Activated CD4-positive, alpha-beta T cell treated with anti-CD3 and anti-CD28 coated beads, Interleukin-2, amount 50 U/mL, for 16 hours (primary cell): ENCODE measurements at regions not wholly inside any gene's neighbourhood (a gene's known extent, or its start where the extent isn't known, plus 50 kb on each side); places are given as distances from the start of the nearest gene placed in this dataset.
"Not testable (repeated sequence)": the region's sequence is repeated elsewhere in the genome, so short reads cannot be mapped to it uniquely, and the experiment has no call there.

ENCODE experiments used
- DNase-seq: peaks from one replicate; pipeline ENCODE4 v3.0.0-alpha.2; 2020

DNA sequence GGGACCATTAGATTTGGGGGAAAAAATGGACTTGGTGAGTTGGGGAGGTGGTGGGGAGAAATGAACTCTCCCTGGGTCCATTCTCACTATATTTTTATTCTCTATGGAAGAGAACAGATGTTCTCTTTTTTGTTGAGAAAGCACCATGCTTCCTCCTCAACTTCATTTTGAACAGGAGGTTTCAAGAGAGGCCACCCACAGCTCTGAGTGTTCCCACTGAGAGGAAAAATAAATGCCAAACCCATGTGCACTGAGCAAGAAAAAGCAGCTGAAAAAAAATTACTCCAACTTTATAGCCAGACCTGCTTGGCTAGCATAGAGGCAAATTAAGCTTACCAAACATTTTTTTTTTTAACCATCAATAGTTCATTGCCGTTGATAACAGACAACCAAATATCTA lies 883.6 kb downstream of the KCNJ2 start:
- DNase-seq: no peak

DNA sequence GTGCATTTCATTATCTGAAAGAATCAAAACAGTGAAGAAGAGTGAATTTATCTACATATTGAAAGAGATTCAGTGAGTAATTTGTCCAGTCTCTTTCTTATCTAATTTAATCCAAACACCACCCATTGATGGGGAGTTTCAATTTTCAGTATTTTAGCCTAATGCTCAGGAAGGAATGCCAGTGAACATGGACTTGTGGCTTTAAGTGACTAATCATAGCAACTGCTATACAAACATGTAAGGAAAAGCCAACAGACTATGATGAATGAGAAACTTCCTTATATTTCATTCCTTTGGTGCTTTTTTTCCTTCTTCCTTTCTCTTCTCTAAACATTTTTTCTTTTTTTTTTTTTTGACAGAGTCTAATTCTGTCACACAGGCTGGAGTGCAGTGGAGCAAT lies 885.8 kb downstream of the KCNJ2 start:
- DNase-seq: no peak

GRCh38 chr17:71057448-71057847 lies 888.1 kb downstream of the KCNJ2 start:
- DNase-seq: no peak

- DNase-seq: no peak
Observed at GRCh38 chr17:71057938-71058337, 888.6 kb downstream of the KCNJ2 start.

GRCh38 chr17:71063127-71063526 lies 893.8 kb downstream of the KCNJ2 start:
- DNase-seq: no peak

DNA sequence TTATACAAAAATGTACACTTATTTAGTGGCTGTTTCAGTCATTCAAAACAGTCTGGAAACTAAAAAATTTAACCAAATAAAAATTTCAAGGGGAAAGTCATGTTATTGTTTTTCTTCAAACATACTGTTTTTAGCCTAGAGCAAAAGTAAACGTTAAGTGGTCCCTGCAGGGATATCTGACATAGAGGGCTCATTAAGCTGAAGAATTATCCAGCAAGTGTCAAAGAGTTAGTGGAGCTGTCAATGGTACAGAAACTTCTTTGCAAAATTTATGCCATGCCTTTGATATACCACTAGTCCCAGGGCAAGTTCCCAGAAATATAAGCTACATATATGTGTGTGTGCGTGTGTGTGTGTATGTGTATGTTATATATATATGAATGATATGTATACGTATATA lies 894.2 kb downstream of the KCNJ2 start:
- DNase-seq: no peak

- DNase-seq: no peak
Observed at GRCh38 chr17:71067669-71068407, 898.5 kb downstream of the KCNJ2 start.

DNA sequence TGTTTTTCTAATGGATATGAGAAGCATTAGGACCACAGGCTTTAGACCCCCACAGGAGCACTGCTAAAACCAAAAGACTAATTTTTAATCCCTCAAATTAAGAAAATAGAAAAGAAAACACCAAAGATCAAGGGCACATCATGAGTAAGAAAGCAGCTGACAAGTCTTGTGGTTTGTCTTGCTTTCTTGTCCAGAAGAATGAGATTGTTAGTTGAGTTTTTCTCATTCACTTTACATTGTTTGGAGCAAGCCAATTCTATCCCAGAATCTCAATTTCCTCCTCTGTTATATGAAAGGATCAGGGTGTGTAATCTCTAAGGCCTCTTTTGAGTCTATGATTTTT lies 899.0 kb downstream of the KCNJ2 start:
- DNase-seq: no peak

DNA sequence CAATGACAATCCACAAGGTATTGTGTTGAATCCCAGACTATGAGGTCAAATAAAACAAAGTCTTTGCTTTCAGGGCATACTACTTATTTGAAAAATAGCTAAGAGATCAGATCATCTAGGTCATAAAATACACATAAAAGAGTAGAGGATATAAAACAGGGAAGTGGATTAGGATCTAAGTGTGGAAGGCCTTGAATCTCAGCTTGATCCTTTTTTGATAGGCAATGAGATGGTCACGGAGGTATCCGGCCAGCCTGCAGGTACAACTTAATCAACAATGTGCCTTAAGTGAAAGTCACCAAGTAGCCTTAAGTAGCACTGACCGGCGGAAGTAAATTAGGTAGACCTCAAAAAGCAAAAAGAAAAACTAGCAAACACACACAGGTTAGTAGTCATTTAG lies 901.7 kb downstream of the KCNJ2 start:
- no peak for DNase-seq

GRCh38 chr17:71071837-71072236 lies 902.5 kb downstream of the KCNJ2 start:
- no peak for DNase-seq

DNA sequence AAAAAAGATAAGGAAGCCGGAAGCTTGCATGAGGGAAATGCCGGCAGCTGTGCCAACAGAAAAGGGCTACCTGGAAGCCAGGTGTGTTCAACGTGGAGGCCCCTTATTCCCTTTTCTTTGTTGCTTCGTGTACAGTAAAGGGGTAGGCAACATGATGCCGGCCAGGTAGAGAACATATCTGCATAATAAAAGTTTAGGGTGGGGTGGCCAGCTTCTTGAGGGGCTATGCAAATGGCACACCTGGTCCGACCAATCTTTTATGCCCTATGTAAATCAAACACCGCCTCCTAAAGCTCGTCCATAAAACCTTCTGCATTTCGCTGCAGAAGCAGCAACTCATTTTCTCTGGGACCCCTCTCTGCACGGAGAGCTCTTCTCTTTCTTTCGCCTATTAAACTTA lies 911.6 kb downstream of the KCNJ2 start:
- no peak for DNase-seq

DNA sequence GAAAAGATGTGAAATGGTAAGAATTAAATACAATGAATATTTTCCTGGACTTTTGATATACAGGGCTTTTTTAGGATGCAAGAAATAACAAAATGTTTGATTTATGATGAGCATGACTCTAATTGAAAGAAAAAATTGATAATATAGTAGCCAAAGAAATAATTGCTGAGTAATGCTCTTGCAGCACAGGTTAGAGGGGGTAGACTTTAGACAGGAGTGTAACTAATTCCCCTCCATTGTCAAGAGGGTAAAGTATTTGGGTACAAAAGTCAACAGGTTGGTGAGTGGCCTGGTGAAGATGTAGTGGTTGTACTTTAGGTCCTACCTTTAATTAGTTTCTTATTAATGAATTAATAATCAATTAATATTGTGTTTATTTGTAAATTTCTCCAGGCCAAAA lies 912.3 kb downstream of the KCNJ2 start:
- no peak for DNase-seq

GRCh38 chr17:71084219-71084618 lies 914.9 kb downstream of the KCNJ2 start:
- no peak for DNase-seq

DNA sequence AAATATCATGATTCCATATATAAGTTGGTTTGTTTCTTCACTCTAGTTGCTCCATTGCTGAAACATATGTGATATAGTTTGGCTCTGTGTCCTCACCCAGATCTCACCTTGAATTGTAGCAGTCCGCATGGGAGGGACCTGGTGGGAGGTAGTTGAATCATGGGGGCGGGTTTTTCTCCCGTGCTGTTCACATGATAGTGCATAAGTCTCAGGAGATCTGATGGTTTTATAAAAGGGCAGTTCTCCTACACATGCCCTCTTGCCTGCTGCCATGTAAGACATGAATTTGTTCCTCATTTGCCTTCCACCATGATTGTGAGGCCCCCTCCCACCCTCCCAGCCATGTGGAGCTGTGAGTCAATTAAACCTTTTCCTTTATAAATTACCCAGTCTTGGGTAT lies 915.5 kb downstream of the KCNJ2 start:
- no peak for DNase-seq

- DNase-seq: peak; percentile 21
Observed at GRCh38 chr17:71085238-71086033, 916.1 kb downstream of the KCNJ2 start.

DNA sequence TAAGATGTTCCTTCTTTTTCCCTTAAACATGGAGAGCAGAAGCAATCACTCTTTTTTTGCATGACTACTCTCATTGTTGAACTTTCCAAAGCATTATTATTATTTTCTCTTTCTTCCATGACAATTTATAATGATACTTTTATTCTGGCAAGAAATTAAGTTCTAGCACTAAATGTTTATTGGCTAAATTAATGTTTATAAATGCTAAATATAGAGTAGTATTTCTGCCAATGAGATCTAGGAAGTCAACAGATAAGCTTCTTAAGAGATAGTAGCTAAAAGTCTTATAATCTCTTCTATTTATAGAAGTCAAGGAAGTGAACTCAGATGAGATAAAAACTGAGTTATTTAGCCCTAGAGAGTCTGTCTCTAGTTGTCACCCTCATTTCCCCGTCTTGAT lies 920.1 kb downstream of the KCNJ2 start:
- no peak for DNase-seq

GRCh38 chr17:71098071-71098470 lies 928.7 kb downstream of the KCNJ2 start:
- no peak for DNase-seq

GRCh38 chr17:71099003-71099714 lies 929.8 kb downstream of the KCNJ2 start:
- DNase-seq: no peak

GRCh38 chr17:71102777-71103176 lies 933.4 kb downstream of the KCNJ2 start:
- no peak for DNase-seq

DNA sequence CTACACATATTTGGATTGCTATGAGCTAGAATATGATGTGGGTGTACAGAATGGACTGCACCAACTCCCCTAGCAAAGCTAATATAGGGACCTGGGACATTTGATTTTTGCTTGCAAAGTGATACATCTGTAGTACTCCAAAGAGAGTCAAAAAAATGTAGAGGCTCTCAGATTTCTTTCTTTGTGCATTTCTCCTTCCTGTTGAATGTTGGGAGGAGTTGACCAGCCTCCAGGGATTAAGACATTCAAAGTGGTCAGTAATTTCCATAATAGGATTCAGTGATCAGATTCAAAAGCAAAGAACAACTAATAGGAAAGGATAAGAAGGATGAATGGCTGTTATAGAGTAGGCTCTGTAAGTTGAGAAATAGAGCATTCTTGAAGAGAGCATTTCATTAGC lies 934.9 kb downstream of the KCNJ2 start:
- no peak for DNase-seq

- not testable (repeated sequence) for DNase-seq
Observed at GRCh38 chr17:71106056-71106455, 936.7 kb downstream of the KCNJ2 start.

- DNase-seq: no peak
Observed at GRCh38 chr17:71107136-71107535, 937.8 kb downstream of the KCNJ2 start.

- no peak for DNase-seq
Observed at GRCh38 chr17:71109697-71110096, 940.4 kb downstream of the KCNJ2 start.

DNA sequence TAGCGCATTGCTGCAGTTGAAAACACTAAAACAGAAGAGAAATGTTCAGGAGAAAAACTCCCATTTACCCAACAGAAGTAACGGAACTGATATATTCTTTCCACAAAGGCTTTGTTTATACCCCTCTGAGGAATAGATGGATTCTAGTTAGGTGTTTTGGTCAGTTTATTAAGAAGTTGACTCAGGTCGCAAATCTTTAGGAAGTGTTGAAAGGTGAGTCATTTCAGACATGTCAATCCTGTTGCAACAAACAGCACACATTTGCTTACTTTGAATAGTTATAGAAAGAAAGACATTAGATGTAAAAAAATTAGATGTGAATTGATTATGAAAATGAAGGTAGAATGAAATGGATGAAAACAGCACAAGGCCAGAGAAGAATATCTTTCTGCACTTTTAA lies 941.0 kb downstream of the KCNJ2 start:
- DNase-seq: no peak
